ENCODE measurements at regions not wholly inside any gene's neighbourhood (a gene's known extent, or its start where the extent isn't known, plus 50 kb on each side); places are given as distances from the start of the nearest gene placed in this dataset.

GRCh38 chr5:15387931-15388524 is 112.0 kb upstream of the FBXL7 start (continued):
- TF ChIP-seq PBX3 (IDR thresholded peaks at IDR 0.05), result no peak
- no peak for TF ChIP-seq TAF1 (IDR thresholded peaks at IDR 0.05; ENCODE audit: borderline replicate concordance, low read depth, low read length)
- no peak for TF ChIP-seq USF1 (IDR thresholded peaks at IDR 0.05; ENCODE audit: borderline replicate concordance, low read depth)

- CTCF ChIA-PET, result interaction anchor here (1.2 to 1.3 kb wide), 2 partner anchors 405 to 610 kb away, joined by 4 to 8 read pairs; no protein-coding TSS in a partner anchor
- POLR2A ChIA-PET, result no interaction called here
- Histone ChIP-seq H3K9ac (no peak overlapping the region), H3K79me2 (ENCODE audit: insufficient read depth) (no peaks in the 10 kb centered on the region), H3K9me2 (no peaks in the 10 kb centered on the region), H3K36me3 (replicated peaks in 1 of 2; ENCODE audit: control insufficient read depth in 1 of 2, insufficient read depth in 2 of 2, low read length in 1 of 2) (no peaks in the 10 kb centered on the region), H3K27ac (ENCODE audit: low read depth in 2 of 2, low read length in 1 of 2) (no peak overlapping the region), H3K27me3 (ENCODE audit: insufficient read depth) (no peaks in the 10 kb centered on the region; the same call in 1 of the 2 replicates), H2AFZ (ENCODE audit: low read depth) (no peak overlapping the region), H3K4me2 (no peak overlapping the region), H3K4me1 (ENCODE audit: control insufficient read depth in 1 of 2, insufficient read depth in 2 of 2, low read depth in 1 of 2, low read length in 1 of 2) (peaks cover 0 to 17% of the 10 kb centered on the region in 2 experiments; a peak in 1 of 4 replicates), H3K4me3 (ENCODE audit: low read depth in 2 of 2, low read length in 1 of 2) (no peak overlapping the region), H3K9me3 (no peaks in the 10 kb centered on the region), H4K20me1 (ENCODE audit: insufficient read depth) (no peaks in the 10 kb centered on the region), H3F3A (replicated peaks; ENCODE audit: insufficient read depth) (no peaks in the 10 kb centered on the region)
- WGBS (ENCODE audit: low lambda C conversion rate), result 31% methylated on average over 3 of the region's 3 CpGs
- DNase-seq, result no peak
- TF ChIP-seq USF1 (IDR thresholded peaks at IDR 0.05; ENCODE audit: borderline replicate concordance, low read depth) (no peak), TEAD4 (IDR thresholded peaks at IDR 0.05; ENCODE audit: borderline replicate concordance, insufficient read depth) (no peak), TAF1 (IDR thresholded peaks at IDR 0.05; ENCODE audit: borderline replicate concordance, low read depth, low read length) (no peak), RXRA (IDR thresholded peaks at IDR 0.05; ENCODE audit: borderline replicate concordance, low read depth) (no peak)
Measured at GRCh38 chr5:15386122-15386521, 113.9 kb upstream of the FBXL7 start.

- CTCF ChIA-PET, result interaction anchor here (1.1 kb wide), 1 partner anchor 280 kb away, joined by 3 read pairs; no protein-coding TSS in a partner anchor
- Histone ChIP-seq H3K36me3 (replicated peaks in 1 of 2; ENCODE audit: control insufficient read depth in 1 of 2, insufficient read depth in 2 of 2, low read length in 1 of 2) (no peaks in the 10 kb centered on the region), H3F3A (replicated peaks; ENCODE audit: insufficient read depth) (no peaks in the 10 kb centered on the region), H3K27ac (ENCODE audit: low read depth in 2 of 2, low read length in 1 of 2) (no peak overlapping the region), H3K9me3 (no peaks in the 10 kb centered on the region), H3K4me3 (ENCODE audit: low read depth in 2 of 2, low read length in 1 of 2) (no peak overlapping the region), H3K4me1 (ENCODE audit: control insufficient read depth in 1 of 2, insufficient read depth in 2 of 2, low read depth in 1 of 2, low read length in 1 of 2) (peaks cover 0 to 17% of the 10 kb centered on the region in 2 experiments; a peak in 1 of 4 replicates), H3K9ac (no peak overlapping the region), H3K27me3 (ENCODE audit: insufficient read depth) (no peaks in the 10 kb centered on the region; the same call in 1 of the 2 replicates), H3K4me2 (no peak overlapping the region), H3K9me2 (no peaks in the 10 kb centered on the region), H3K79me2 (ENCODE audit: insufficient read depth) (no peaks in the 10 kb centered on the region), H2AFZ (ENCODE audit: low read depth) (no peak overlapping the region), H4K20me1 (ENCODE audit: insufficient read depth) (no peaks in the 10 kb centered on the region)
- WGBS (ENCODE audit: low lambda C conversion rate), result 66% methylated on average over 18 of the region's 18 CpGs
- no peak for DNase-seq
- POLR2A ChIA-PET, result no interaction called here
- TF ChIP-seq TAF1 (IDR thresholded peaks at IDR 0.05; ENCODE audit: borderline replicate concordance, low read depth, low read length) (no peak), CTCF (IDR thresholded peaks at IDR 0.05) (no peak), NFIC (IDR thresholded peaks at IDR 0.05; ENCODE audit: borderline replicate concordance) (no peak), USF2 (IDR thresholded peaks at IDR 0.05; ENCODE audit: borderline replicate concordance, low read depth, low read length) (no peak), JUND (IDR thresholded peaks at IDR 0.05) (no peak), SMC3 (IDR thresholded peaks at IDR 0.05; ENCODE audit: low read depth, low read length) (no peak), RFX5 (IDR thresholded peaks at IDR 0.05; ENCODE audit: low read length) (no peak), NRF1 (IDR thresholded peaks at IDR 0.05; ENCODE audit: low read depth, low read length) (no peak), ZBTB33 (IDR thresholded peaks at IDR 0.05; ENCODE audit: borderline replicate concordance, low read depth) (no peak), YY1 (IDR thresholded peaks at IDR 0.05; ENCODE audit: low read depth) (no peak), POLR2AphosphoS5 (IDR thresholded peaks at IDR 0.05; ENCODE audit: low read depth, low read length) (no peak), GATA2 (CRISPR knock-in tag; IDR thresholded peaks at IDR 0.05) (no peak), ELF1 (IDR thresholded peaks at IDR 0.05) (no peak), EP300 (IDR thresholded peaks at IDR 0.05; ENCODE audit: borderline replicate concordance in 1 of 2, low read depth in 1 of 2, low read length in 1 of 2) (no peak)
Measured at GRCh38 chr5:15385553-15385952, 114.4 kb upstream of the FBXL7 start.

Measured in SK-N-SH (cell line).